Neural cell (in vitro differentiated cells): ENCODE measurements at regions not wholly inside any gene's neighbourhood (a gene's known extent, or its start where the extent isn't known, plus 50 kb on each side); places are given as distances from the start of the nearest gene placed in this dataset.

Experiments
- H2AFZ ChIP-seq: fragments of 200-600, 300-800 bp; sonication (generic), shearing (Covaris generic); 2 replicates; pipeline ENCODE4 v1.6.0; 2014; ENCODE audit warnings: low read depth, mild to moderate bottlenecking, antibody characterized with exemption, low read length, moderate library complexity
- H3F3A ChIP-seq: fragments of 200-600 bp; shearing (Covaris generic); 2 replicates; pipeline ENCODE4 v1.6.1; 2016; ENCODE audit warnings: mild to moderate bottlenecking, moderate library complexity, mixed read lengths, antibody characterized with exemption, low read length; ENCODE audit not compliant: insufficient read depth, poor library complexity, severe bottlenecking
- H3K27ac ChIP-seq: fragments of 200-600, 300-800 bp; sonication (generic), shearing (Covaris generic); 2 replicates; pipeline ENCODE4 v1.5.1; 2014; ENCODE audit warnings: mild to moderate bottlenecking, low read length, moderate library complexity
- H3K27me3 ChIP-seq: fragments of 300-800, 200-600 bp; sonication (generic), shearing (Covaris generic); 2 replicates; pipeline ENCODE4 v1.6.0; 2014; ENCODE audit warnings: mild to moderate bottlenecking, low read depth, low read length, moderate library complexity; ENCODE audit not compliant: insufficient read depth
- H3K36me3 ChIP-seq: fragments of 300-800, 200-600 bp; sonication (generic), shearing (Covaris generic); 2 replicates; pipeline ENCODE4 v1.5.1; 2014; ENCODE audit warnings: mild to moderate bottlenecking, antibody characterized with exemption, low read length, moderate library complexity; ENCODE audit not compliant: insufficient read depth
- H3K4me2 ChIP-seq: fragments of 300-800, 200-600 bp; sonication (generic), shearing (Covaris generic); 2 replicates; pipeline ENCODE4 v1.6.0; 2014; ENCODE audit warnings: mild to moderate bottlenecking, low read length
- H3K4me3 ChIP-seq: fragments of 300-800, 200-600 bp; sonication (generic), shearing (Covaris generic); 2 replicates; pipeline ENCODE4 v1.5.1; 2014; ENCODE audit warnings: mild to moderate bottlenecking, low read length, moderate library complexity
- H3K79me2 ChIP-seq: fragments of 200-600 bp; shearing (Covaris generic); replicated peaks from 2 replicates; pipeline ENCODE4 v1.6.0; 2014; ENCODE audit warnings: mild to moderate bottlenecking, low read length, moderate library complexity; ENCODE audit not compliant: insufficient read depth
- H3K9ac ChIP-seq: fragments of 300-800, 200-600 bp; sonication (generic), shearing (Covaris generic); 2 replicates; pipeline ENCODE4 v1.6.1; 2016; ENCODE audit warnings: mild to moderate bottlenecking, low read length, mixed read lengths
- H3K9me2 ChIP-seq: fragments of 200-600 bp; shearing (Covaris generic); 2 replicates; pipeline ENCODE4 v1.6.1; 2016; ENCODE audit warnings: mild to moderate bottlenecking, low read length, mixed read lengths; ENCODE audit not compliant: insufficient read depth
- H3K9me3 ChIP-seq: fragments of 200-600, 300-800 bp; sonication (generic), shearing (Covaris generic); 2 replicates; pipeline ENCODE4 v1.6.1; 2016; ENCODE audit warnings: mild to moderate bottlenecking, mixed run types, low read length, moderate library complexity, mixed read lengths
- H4K20me1 ChIP-seq: fragments of 200-600 bp; shearing (Covaris generic); 2 replicates; pipeline ENCODE4 v1.6.1; 2016; ENCODE audit warnings: mild to moderate bottlenecking, mixed run types; ENCODE audit not compliant: insufficient read depth
- CTCF ChIP-seq: fragments of 450-650 bp; IDR thresholded peaks from 2 replicates; pipeline ENCODE4 v1.5.1; 2014; ENCODE audit warnings: antibody characterized with exemption, mild to moderate bottlenecking, moderate library complexity; ENCODE audit not compliant: poor library complexity, severe bottlenecking
- EP300 ChIP-seq: fragments of 450-650 bp; conservative IDR thresholded peaks from 2 replicates; pipeline ENCODE4 v1.6.1; 2014; ENCODE audit warnings: antibody characterized with exemption, mild to moderate bottlenecking, moderate library complexity; ENCODE audit not compliant: poor library complexity, severe bottlenecking
- EZH2 ChIP-seq: fragments of 200-600, 300-800 bp; shearing (Covaris generic), sonication (generic); IDR thresholded peaks from 2 replicates; pipeline ENCODE4 v1.6.1; 2014; ENCODE audit warnings: antibody characterized with exemption, low read length, borderline replicate concordance, mild to moderate bottlenecking; ENCODE audit not compliant: insufficient read depth, poor library complexity, severe bottlenecking
- MXI1 ChIP-seq: fragments of 450-650 bp; conservative IDR thresholded peaks from 2 replicates; pipeline ENCODE4 v1.6.1; 2014; ENCODE audit warnings: antibody characterized with exemption, mild to moderate bottlenecking; ENCODE audit not compliant: poor library complexity, severe bottlenecking
- POLR2AphosphoS5 ChIP-seq: IDR thresholded peaks from 2 replicates; pipeline ENCODE4 v1.6.1; 2012
- RAD21 ChIP-seq: fragments of 450-650 bp; conservative IDR thresholded peaks from 2 replicates; pipeline ENCODE4 v1.6.1; 2014; ENCODE audit warnings: antibody characterized with exemption, mild to moderate bottlenecking, moderate library complexity
- SMC3 ChIP-seq: fragments of 450-650 bp; conservative IDR thresholded peaks from 2 replicates; pipeline ENCODE4 v1.6.1; 2014; ENCODE audit warnings: antibody characterized with exemption, mild to moderate bottlenecking, moderate library complexity; ENCODE audit not compliant: poor library complexity
- TAF1 ChIP-seq: IDR thresholded peaks from 2 replicates; pipeline ENCODE4 v1.6.1; 2012; ENCODE audit warnings: low read depth
- TF ChIP-seq, protein P1 (sequence below): IDR thresholded peaks from 2 replicates; pipeline ENCODE4 v1.6.1; 2012; ENCODE audit warnings: borderline replicate concordance

DNA sequence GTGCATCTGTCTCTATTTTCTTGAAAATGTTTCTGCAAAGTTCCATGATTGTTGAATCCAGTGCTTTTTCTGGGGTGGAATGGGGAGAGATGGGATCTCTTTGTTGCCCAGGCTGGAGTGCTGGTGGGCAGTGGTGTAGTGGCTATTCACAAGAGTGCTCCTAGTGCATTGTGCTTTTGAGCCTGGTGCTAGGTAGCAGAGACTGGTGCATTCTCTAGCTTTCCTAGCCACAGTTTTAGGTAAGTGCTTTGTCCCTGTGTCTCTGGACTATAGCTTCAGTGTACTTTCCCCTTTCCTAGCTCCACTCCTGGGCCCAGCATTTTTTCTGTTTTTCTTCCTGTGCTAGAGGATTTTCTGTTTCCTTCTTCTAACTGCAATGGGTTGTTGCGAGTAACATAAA, 825.6 kb downstream of the SLITRK6 start:
- Histone ChIP-seq H3F3A (no peaks in the 10 kb centered on the region), H3K9me3 (no peaks in the 10 kb centered on the region), H3K4me2 (no peak overlapping the region), H2AFZ (no peak overlapping the region), H3K9me2 (no peaks in the 10 kb centered on the region), H3K4me3 (no peak overlapping the region), H3K9ac (no peak overlapping the region), H3K27ac (no peak overlapping the region), H3K79me2 (no peaks in the 10 kb centered on the region), H3K27me3 (no peaks in the 10 kb centered on the region), H4K20me1 (no peaks in the 10 kb centered on the region), H3K36me3 (no peaks in the 10 kb centered on the region)
- TF ChIP-seq MXI1 (no peak), CTCF (no peak), TAF1 (no peak), POLR2AphosphoS5 (no peak), RAD21 (no peak), SMC3 (no peak), EZH2 (no peak), EP300 (no peak)
- TF ChIP-seq, protein P1, sequence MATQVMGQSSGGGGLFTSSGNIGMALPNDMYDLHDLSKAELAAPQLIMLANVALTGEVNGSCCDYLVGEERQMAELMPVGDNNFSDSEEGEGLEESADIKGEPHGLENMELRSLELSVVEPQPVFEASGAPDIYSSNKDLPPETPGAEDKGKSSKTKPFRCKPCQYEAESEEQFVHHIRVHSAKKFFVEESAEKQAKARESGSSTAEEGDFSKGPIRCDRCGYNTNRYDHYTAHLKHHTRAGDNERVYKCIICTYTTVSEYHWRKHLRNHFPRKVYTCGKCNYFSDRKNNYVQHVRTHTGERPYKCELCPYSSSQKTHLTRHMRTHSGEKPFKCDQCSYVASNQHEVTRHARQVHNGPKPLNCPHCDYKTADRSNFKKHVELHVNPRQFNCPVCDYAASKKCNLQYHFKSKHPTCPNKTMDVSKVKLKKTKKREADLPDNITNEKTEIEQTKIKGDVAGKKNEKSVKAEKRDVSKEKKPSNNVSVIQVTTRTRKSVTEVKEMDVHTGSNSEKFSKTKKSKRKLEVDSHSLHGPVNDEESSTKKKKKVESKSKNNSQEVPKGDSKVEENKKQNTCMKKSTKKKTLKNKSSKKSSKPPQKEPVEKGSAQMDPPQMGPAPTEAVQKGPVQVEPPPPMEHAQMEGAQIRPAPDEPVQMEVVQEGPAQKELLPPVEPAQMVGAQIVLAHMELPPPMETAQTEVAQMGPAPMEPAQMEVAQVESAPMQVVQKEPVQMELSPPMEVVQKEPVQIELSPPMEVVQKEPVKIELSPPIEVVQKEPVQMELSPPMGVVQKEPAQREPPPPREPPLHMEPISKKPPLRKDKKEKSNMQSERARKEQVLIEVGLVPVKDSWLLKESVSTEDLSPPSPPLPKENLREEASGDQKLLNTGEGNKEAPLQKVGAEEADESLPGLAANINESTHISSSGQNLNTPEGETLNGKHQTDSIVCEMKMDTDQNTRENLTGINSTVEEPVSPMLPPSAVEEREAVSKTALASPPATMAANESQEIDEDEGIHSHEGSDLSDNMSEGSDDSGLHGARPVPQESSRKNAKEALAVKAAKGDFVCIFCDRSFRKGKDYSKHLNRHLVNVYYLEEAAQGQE, result no peak

DNA sequence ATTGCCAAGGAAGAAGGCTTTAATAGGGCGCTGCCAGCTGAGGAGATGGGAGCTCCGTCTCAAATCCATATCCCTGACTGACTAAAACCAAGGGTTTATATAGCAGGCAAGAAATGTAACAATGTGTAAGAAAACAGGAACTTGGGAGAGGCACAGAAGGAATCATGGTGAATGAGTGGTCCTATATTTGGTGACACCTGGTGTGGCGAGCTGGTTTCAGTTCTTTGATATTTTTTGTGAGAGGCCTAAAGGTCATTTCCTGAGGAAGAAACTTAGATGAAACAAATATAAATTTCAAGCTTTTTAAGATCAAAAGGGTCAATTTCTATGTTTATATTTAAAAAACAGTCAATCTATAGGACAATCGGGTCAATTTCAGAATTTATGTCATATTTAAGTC, 826.3 kb downstream of the SLITRK6 start:
- Histone ChIP-seq H3K9ac (no peak overlapping the region), H3K79me2 (no peaks in the 10 kb centered on the region), H3K36me3 (no peaks in the 10 kb centered on the region), H3K4me3 (no peak overlapping the region), H3K27ac (no peak overlapping the region), H3K27me3 (no peaks in the 10 kb centered on the region), H4K20me1 (no peaks in the 10 kb centered on the region), H3K4me2 (no peak overlapping the region), H3K9me3 (no peaks in the 10 kb centered on the region), H2AFZ (no peak overlapping the region), H3K9me2 (no peaks in the 10 kb centered on the region), H3F3A (no peaks in the 10 kb centered on the region)
- TF ChIP-seq, protein P1, result no peak
- TF ChIP-seq POLR2AphosphoS5, result no peak
- no peak for TF ChIP-seq EP300
- TF ChIP-seq TAF1, result no peak
- no peak for TF ChIP-seq MXI1
- no peak for TF ChIP-seq SMC3
- TF ChIP-seq CTCF, result no peak
- TF ChIP-seq EZH2, result no peak
- no peak for TF ChIP-seq RAD21
